HG02852 (cell line): ENCODE measurements at regions not wholly inside any gene's neighbourhood (a gene's known extent, or its start where the extent isn't known, plus 50 kb on each side); places are given as distances from the start of the nearest gene placed in this dataset.

Experiments used
- ATAC-seq: cut with Tn5 transposase; IDR thresholded peaks from one replicate; pipeline ENCODE4 v1.9.1; 2021; ENCODE audit warnings: mild to moderate bottlenecking, moderate library complexity; ENCODE audit not compliant: unreplicated experiment

DNA sequence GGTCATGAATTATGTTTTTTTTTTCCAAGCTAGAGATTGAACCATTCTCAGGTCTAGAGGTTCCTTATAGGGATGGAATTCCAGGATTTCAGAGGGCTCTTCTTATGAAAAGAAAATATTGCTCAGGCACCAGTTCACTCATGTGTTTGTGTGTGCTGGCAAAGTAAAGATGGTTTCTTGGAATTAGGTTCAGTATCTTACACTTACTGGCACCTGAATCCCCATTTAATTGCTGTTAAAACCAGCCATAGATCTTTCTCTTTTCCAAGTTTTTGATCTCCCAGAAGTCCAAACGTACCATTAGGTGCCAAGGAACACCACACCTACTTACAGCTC lies 508.4 kb downstream of the CDH26 start:
- ATAC-seq = no peak

DNA sequence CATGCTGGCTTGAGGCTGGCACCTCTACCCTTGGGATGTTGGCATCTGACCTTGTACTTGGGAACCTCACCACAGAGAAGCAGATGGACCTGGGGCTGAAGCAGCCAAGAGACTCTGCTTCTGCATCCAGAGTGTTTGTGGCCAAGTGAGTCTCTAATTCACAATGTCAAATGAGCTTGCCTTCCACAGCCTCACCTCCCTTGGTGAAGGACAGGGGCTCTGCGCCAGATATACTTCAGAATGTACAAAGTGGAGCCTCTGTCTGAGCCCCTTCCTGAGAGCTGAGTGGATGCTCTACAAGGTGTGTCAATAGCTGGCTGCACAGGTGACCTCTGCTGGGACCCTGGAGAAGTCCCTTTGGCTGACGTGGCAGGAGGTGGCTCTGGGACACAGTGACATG lies 508.9 kb downstream of the CDH26 start:
- no peak for ATAC-seq

DNA sequence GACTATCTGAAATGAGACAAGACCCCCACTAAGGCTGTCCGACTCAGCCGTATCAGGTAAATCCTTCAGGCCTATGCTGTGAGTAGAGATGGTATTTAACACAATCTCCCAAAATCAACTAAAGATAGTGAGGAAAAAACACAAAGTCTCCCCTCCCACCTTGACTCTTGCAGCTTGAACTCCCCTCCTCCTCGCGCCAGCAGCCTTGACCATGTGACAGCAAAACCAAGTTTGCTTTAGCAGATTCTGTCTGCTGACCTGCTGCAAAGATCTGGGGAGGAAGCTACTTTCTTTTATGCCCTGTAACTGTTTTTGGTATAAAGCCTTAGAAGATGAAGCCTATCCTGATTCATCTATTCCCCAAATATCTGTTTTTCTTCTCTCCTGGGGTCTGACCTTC lies 509.5 kb downstream of the CDH26 start:
- ATAC-seq = no peak

DNA sequence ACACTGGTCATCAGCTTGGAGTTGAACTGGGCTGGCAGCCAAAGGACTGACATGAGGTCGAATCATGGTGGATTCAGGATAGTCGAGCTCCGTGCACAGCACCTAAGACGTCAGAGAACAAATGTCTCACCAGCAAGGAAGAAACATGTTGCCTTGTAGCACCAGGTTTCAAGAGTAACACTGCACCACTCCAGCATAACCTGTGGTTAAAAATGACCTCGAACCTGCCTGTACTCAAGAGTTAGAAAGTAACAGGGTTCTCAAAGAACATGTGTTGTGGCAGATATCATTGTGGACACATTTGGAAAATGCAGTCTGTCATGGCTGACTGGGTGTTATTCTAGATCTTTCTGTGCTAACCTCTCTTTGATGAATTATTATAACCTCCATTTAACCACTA lies 511.6 kb downstream of the CDH26 start:
- ATAC-seq = no peak

DNA sequence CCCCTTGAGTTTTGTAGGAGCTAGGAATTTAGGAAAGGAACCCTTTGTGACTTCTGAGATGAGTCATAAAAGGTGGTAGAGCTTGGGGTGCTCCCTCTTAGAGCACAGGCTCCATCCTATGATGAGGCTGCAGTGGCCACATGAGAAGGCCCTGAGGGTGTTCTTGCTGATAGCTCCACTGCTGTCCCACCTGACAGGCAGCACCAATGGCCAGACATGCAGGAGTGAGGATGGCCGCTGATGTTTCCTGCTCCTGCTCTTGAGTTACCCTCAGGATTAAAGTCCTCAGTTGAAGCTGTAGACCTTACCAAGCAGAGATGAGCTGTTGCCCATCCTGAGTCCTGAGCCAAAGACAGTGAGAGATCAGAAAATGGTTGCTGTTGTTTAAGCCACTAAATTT lies 512.1 kb downstream of the CDH26 start:
- no peak for ATAC-seq

DNA sequence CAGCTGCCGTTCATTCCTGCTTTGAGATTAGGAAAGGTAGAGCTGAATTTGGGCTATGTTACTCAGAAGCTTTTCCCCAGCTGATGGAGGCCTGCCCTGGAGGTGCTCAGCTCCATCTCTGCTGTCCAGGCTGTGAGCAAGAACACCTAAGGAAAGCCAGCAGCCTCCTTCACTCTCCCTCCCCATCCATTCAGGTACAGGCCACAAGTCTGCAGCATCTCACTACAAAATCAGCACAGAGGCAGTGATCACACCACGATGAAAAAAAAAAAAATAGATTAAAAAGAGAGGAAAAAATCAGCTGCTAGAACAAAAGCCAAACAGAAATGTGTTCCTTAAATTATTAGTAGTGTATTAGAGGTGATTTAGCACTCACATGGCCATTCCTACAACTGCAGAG lies 515.0 kb downstream of the CDH26 start:
- ATAC-seq = no peak

DNA sequence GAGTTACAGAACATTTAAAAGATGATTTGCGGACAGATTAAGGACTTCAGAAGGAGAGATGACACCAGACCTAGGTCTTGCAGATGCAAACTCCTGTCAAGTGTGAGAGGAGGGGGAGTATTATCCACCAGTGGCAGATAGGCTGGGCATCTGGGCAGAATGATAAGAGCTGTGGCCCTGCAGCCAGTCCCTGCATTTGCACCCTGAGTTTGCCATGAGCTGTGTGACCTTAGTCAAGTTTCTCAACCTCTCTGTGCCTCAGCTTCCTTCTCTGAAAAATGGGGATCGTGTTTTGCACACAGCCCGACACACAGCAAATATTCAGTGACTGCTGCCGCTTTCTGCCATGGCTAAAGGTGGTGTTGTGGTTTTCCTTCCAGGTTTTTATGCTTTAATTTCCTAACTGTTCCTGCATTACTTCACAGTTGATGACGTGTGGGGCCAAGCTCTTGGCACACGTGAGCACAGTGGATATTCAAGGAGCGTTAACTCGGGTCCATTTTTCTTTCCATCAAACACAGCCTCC lies 516.2 kb downstream of the CDH26 start:
- no peak for ATAC-seq

DNA sequence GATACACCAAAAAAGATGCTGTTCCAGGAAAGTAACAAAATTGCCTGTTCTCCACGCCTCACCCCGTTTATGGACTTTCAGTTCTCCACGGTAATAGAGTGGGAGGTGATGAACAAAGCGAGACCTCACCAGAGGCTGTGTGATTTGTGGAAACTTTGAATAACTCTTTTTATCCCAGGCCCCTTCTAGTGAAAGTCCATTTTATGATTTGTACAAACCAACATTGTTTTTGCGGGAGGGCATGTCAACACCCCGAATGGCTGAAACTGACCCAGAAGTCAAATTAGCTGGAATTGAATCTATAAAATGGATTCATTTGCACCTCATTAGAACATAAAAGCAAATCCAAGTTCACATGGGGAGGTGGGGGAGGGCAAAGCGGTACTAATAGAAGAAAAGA lies 517.8 kb downstream of the CDH26 start:
- no peak for ATAC-seq

DNA sequence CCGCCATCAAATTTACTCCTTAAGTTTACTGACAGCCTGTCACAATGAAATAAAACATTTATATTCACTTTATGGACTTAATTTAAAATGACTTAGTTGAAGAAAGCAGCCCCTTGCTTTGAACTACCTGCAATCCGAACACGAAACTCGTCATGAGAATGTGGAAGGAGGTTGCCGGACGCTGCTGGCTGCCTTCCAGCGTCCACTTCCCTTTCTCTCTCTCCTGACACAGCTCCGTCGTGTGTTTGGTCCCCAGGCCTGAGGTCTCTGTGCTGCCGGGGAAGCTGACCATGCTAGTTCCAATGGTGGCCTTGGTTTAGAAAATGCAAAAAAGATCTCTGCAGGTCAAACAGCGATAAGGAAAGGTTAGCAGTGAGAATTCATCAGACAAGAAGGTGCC lies 519.7 kb downstream of the CDH26 start:
- no peak for ATAC-seq

DNA sequence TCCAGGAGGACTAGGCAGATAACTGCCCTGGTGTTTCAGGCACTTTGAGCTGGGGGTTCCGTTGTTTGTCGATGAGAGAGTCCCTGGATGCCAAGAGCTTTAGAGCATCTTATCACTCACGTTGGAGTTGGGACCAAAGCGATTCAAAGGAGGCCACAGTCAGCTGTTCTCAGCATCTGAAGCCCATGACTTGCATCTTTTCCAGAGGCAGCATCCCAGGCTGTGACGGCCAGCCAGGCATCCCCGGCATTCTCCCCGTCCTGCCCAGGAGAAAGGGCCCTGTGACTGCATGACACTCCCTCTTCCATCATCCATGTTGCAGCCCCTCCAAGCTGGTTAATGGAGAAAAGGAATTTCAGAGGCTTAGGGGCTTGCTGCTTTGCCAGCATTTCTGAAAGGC lies 520.3 kb downstream of the CDH26 start:
- ATAC-seq = no peak

DNA sequence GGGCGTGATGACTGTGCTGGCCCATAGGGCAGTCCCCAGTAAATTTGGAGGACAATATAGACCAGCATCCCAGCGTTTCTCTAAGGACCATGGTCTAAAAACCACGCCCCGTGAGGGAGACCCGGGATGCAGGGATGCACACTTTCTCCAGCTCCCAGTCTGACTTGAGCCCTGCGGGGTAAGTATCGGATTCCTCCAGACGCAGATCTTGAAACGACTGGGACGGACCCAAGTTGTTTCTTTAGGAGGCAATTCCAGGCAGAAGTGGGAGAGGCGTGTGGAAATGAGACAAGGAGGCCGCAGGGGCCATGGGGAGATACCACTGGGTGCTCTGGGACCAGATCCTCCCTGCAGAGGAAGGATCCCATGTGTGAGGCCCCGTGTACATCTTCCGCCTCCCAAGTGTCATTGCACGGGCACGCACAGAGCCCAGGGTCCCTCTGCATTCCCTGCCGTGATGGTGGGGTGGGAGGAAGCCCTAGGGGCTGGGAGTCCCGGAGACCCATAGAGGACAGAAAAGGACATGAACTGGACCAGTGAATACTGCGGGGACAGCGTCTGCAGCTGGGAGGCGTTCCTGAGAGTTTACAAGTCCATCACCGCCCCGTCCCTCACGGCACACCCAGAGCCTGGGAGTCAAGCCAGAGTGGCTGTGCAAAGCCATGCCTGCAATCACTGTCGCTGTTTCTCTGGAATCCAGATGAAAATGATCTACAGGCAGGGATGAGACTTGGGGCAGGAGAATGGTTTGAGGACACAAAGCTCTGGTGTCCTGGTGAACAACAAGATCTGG lies 522.9 kb downstream of the CDH26 start:
- ATAC-seq = no peak

DNA sequence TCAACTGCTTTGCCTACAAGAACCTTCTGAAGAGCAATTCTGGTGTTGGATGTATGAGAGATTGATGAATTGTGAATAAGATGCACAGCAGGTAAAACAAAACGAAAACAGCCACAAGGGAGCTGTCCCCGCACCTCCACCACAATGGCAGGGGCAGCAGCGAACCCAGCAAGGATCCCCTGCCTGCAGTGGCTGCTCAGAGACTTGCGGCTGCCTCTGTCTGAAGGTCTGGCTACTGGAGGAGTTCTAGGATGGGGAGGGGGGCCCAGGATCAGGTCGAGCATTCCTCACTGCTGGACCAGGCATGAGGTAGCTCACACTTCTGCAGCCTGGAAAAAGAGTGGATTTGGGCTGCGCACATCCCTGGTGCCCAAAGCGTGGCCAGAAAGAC lies 523.5 kb downstream of the CDH26 start:
- ATAC-seq = no peak

DNA sequence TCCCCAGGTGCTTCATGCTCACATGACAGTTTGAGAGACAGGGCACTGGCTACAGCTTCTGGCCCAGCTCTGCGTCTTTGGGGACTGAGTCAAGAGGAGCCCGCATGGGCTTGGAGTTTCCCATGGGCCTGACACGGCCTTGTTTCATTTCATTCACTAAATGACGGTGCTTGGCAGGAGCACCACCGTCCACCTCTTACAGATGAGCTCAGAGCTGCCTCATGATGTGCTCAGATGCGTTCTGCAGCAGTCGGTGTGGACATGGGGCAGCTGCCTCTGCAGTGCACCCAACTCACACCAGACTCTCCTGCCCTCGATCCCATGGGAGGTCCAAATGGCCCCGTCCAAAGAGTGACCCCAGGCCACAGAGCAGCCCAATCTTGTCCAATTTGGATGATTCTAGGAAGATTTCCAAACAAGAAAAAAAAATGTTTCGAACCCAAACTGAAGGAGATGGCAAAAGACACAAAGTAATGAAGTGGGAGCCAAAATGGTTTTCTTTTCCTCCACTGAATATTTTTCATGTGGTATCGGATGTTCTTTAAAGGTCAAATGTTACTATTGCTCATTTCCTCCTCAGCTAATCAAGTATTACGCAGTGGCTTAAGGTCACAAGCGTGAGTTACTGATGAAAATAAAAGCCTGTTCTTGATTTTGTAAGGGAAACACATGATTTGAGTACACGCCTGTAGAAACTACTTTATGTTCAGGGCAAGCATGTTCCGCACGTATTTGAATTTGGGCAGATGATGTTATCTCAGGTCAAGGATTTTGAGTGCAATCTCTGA lies 524.2 kb downstream of the CDH26 start:
- ATAC-seq = no peak

DNA sequence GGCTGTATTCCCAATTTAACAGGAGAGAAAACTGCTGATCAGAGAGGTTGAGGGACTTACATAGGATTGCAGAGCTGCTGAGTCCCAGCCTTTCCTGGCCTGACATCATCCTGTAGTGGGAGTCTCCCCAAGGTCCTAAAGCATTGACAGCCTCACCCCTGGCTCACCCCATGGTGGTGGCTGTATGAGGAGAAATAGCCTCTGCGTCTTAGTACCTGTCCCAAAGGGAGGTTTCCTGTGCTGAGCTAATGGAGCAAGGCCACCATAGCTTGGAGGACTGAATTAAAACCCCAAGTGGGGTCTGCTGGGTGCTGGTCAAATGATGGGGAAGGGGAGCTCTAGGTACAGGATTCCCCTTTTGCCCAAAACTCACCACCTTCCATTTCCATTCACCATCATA lies 525.1 kb downstream of the CDH26 start:
- no peak for ATAC-seq

DNA sequence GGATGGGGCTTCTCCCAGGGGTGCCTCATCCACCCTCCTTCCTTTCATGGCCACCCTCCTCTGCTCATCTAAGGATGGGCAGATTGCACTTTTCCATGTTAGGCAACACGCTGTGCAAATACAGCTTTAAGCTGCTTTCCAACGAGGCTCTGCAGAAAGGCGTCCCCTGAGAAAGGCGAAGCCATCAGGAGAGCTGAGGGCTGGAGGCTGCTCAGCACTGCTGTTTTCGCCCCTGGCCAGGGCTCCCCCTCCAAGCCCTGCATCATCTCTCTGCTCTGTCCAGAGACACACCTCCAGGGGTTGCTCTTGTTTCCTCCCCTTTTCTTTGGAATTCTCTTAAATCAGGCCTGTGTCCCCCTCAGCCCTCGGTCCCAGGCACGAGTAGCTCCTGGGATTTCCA lies 526.1 kb downstream of the CDH26 start:
- no peak for ATAC-seq

DNA sequence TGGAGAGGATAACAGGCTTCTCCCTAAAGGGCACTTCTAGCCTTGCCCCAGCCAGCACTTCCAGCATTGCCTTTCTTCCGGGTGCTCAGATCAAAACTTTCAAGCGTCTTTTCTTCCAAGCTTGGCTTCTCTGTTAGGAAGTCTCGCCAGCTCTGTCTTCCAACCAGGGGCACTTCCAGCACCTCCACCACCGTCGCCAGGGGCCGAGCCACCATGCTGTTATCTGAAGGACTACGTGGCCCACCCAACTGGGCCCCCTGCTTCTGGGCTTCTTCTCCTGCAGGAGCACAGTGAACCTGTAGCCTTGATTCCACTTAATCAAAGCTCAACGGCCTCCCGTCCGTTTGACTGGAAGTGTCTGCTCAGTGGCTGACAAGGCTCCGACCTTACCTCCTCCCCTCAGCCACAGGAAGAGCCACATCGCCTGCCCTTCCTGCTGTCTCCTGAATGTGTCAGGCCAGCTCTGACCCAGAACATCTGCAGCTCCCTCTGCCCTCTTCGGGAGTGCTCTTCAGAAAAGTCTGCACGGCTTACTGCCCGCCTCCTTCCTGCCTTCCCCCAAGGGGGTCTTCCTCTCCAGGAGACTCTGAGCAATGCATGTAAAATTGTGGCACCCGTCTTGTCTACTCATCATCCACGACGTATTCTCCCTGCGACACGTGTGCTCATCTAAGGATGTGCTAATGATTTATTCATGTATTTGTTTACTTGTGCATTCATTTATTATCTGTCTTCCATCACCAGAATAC lies 527.0 kb downstream of the CDH26 start:
- ATAC-seq = no peak

DNA sequence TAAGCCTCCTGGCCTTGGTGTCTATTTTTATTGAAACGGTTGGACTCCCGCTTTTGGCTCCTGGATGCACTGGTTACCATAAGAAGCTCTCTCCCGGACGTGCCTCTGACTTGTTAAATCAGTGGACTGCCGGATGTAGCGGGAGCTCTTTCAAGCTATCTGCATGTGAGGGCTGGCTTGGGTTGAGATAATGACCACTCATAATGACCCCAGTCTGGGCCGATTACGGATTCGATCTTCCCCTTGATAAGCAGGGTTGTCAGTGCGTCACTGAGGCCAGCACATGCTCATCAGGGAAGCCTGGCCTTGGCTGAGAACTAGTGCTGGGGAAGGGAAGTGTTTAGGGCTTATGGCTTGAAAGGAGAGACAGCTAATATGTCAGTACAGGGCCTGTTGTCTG lies 528.1 kb downstream of the CDH26 start:
- ATAC-seq = no peak

DNA sequence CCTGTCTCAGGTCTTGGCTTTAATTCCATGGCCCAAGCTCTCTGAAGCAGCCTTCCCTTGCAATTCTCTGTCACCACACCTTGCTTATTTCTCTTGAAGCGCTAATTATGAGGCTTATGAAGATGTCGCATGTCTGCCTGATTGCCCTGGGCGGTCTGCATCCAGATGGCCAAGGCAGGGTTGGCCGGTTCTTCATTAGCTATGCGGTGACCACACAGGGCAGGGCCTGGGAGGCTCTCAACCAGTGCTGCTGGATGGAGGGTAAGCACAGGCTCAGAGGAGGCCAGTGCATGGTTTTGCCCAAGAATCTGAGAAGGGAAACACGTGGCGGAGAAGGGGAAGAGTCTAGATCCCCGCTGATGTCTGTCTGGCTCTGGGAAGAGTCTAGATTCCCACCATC lies 528.7 kb downstream of the CDH26 start:
- no peak for ATAC-seq

DNA sequence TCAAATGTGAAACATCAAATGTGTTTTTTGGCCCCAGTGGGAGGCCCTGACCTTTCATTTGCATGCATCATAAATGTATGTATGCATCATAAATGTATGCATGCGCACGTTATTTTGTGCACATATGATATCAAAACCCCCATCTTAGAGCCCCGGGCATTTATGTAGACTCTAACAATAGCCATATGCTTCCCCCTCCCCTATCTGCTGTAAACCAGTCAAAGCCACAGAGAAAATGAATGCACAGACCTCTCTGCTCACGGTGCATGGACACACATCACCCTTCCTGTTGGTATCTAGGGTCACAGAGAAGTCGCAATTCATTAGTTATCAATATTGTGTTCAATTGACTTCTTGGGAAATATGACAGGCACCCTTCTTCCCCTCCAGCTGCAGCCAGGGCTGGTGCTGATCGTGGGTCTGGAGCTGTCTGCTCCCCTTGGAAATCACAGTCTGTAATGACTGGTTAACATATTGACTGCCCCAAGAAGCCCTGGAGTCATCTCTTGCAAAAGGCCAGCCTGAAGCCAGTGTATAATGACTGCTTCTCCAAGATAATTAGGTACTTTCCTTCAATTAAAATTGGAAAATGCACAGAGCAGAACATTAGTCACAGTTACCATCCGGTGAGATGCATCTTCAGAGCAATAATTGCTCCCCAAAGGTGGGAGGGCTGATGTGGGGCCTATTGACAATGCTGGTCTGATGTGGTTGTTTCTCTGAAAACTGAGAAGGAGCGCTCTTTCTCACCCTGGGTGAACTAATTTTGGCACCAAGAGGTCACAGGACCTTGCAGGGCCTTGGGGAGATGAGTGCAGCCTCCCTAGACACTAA lies 532.2 kb downstream of the CDH26 start:
- ATAC-seq = no peak

DNA sequence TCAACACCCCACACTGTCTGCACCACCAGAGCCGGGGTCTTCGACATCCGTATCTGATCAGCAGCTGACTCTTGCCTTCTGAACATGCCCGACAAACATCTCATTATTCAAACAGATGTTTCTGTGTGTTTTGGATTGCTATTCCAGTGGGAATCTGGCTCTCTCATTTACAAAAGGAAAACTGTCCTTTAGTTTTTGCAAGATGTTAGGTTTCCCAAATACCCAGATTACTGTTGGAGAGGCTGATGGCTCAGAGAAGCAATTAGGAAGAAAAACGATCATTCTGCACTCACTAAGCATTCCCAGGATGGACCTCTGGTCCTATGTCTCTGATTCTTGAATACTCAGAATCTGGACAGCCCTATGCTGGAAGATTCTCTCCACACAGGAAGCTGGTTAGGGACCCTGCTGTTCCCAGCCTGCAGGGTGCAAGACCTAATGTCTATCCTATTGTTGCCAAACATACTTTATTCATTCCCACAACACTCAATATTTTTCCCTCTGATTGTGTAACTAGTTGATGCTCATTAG lies 532.9 kb downstream of the CDH26 start:
- ATAC-seq = no peak

DNA sequence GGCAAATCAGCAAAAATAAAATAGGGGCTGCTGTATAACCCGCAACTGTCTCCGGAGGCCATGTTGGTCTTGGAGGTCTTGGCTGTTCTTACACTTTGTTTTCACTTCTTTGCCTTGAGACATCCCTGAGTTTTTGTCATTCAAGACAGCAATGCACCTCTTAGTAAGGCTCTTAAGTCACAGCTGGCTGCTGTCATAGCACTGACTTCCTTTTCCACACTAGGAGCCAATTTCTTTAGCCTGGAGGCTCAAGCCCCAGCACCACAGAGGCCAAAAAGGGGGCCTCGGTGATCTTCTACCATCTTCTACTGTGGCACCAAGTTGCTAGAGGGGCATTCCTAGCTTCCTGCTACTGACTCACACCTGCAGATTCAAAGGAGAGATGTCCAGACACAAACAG lies 536.3 kb downstream of the CDH26 start:
- no peak for ATAC-seq
